Stimulated activated naive CD8-positive, alpha-beta T cell treated with anti-CD3 and anti-CD28 coated beads, Interleukin-15, Interleukin-2, amounts not matched to agents 100 ng/mL and 50 ng/mL, for 24 hours (primary cell): ENCODE measurements at regions not wholly inside any gene's neighbourhood (a gene's known extent, or its start where the extent isn't known, plus 50 kb on each side); places are given as distances from the start of the nearest gene placed in this dataset.
A peak's percentile ranks its signal among the peaks of the same experiment; 100 is the strongest.
"Not testable (repeated sequence)": the region's sequence is repeated elsewhere in the genome, so short reads cannot be mapped to it uniquely, and the experiment has no call there.

Source experiments
- H3K27ac Mint-ChIP-seq: one replicate; pipeline ENCODE4 v1.8.0; 2021; ENCODE audit warnings: mild to moderate bottlenecking, mixed read lengths
- H3K27me3 Mint-ChIP-seq: one replicate; pipeline ENCODE4 v1.8.0; 2021; ENCODE audit warnings: mixed read lengths
- H3K36me3 Mint-ChIP-seq: one replicate; pipeline ENCODE4 v1.8.0; 2021; ENCODE audit warnings: low read depth, mixed read lengths
- H3K4me1 Mint-ChIP-seq: one replicate; pipeline ENCODE4 v1.8.0; 2021; ENCODE audit warnings: low read depth, mixed read lengths
- H3K4me3 Mint-ChIP-seq: one replicate; pipeline ENCODE4 v1.8.0; 2021; ENCODE audit warnings: mild to moderate bottlenecking, mixed read lengths
- H3K9me3 Mint-ChIP-seq: one replicate; pipeline ENCODE4 v1.8.0; 2021; ENCODE audit warnings: mixed read lengths

DNA sequence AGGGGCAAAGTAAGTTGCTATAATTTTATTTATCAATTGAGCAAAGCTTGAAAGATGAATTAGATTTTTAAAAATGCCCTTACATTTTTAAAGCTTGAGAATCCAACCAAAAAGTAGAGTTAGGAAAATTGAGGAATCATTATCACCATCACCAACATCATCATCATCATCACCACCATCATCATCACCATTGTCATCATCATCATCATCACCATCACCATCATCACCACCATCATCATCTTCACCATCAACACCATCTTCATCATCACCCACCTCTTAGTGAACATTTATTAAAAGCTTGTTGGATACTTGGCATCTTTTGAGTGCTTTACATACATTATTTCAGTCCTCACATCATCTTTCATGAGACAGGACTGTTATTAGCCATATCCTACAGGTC, 504.4 kb upstream of the TNP1 start:
- no peaks in the 10 kb centered on the region for H3K27me3 Mint-ChIP-seq
- H3K36me3 Mint-ChIP-seq, result no peaks in the 10 kb centered on the region
- H3K9me3 Mint-ChIP-seq, result no peaks in the 10 kb centered on the region
- H3K4me1 Mint-ChIP-seq, result no peaks in the 10 kb centered on the region
- H3K4me3 Mint-ChIP-seq, result no peak overlapping the region
- H3K27ac Mint-ChIP-seq, result no peak overlapping the region

DNA sequence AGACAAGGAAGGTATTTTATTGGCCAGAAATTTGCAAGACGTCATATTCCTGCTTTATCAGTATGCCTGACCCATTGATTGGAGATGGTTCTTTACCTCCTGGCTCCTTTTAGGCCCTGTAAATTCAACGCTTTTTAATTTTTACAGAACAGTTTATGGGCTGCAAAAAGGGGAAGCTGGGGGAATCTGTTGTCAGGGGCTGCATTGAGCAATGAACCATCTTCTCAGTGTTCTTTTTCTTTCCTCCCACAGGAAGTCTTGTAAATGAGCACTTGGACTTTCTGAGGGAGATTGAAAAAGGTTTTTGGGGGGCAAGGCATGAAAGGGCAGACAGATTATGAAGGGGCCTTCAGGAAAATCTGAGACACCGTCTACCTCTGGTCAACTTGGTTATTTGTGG, 503.6 kb upstream of the TNP1 start:
- Mint-ChIP-seq H3K4me3 (no peak overlapping the region), H3K27ac (no peak overlapping the region), H3K9me3 (no peaks in the 10 kb centered on the region), H3K27me3 (no peaks in the 10 kb centered on the region), H3K4me1 (no peaks in the 10 kb centered on the region), H3K36me3 (no peaks in the 10 kb centered on the region)

DNA sequence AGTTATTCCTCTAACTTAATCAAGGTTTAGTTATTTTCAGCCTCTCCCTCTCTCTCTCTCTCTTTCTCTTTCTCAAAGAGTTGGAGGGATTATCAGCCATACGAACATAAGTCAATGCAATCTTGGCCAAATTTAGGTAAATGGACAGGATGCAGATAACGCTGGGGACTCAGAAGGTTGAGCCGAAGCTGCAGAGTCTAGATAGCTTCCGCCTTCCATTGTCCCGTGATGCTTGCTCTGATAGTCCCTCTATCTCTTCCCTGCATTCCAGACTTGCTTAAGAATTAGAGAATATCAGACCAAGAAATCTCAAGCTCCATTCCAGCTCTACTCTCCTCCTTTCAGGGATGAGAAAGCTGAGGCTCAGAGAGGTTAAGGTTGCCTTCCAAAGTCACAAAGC, 502.8 kb upstream of the TNP1 start:
- Mint-ChIP-seq H3K9me3 (no peaks in the 10 kb centered on the region), H3K27me3 (no peaks in the 10 kb centered on the region), H3K27ac (no peak overlapping the region), H3K4me1 (no peaks in the 10 kb centered on the region), H3K36me3 (no peaks in the 10 kb centered on the region), H3K4me3 (no peak overlapping the region)

DNA sequence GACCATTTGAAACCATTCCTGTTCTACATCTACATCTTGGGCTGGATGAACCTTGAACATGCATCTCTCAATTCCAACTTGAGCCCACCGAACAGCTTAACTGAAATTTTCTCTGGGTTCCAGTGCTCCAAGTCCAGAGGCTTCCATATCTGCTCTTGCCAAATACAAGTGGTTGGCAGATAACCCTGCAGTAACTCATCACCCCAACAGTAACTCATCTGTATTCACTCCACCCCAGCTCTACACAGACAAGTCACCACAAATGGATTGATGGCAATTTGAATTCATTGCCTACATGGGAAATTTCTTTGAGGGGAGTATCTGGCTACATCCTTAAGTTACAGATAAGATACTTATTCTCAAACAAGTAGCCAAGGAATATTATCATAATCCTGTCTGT, 502.4 kb upstream of the TNP1 start:
- Mint-ChIP-seq H3K27me3 (no peaks in the 10 kb centered on the region), H3K36me3 (no peaks in the 10 kb centered on the region), H3K27ac (no peak overlapping the region), H3K4me3 (no peak overlapping the region), H3K4me1 (no peaks in the 10 kb centered on the region), H3K9me3 (no peaks in the 10 kb centered on the region)

DNA sequence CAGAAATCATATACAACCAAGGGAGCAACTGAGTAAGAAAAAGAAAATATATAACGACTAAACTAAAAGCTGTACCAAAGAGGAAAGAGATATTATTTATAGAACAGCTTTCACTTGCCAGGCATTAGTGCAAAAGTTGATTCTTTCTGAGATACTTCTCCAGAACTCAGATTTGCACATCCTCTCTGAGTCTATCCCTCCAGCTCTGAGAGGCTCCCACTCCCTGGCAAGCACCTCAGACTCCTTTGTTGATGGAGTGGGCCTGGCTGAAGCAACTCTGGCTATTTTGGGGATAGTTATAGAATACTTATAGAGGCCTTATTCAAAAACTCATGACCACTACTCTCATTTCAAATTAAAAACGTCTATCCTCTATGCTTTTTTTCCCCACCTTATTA, 501.6 kb upstream of the TNP1 start:
- no peaks in the 10 kb centered on the region for H3K27me3 Mint-ChIP-seq
- no peaks in the 10 kb centered on the region for H3K9me3 Mint-ChIP-seq
- H3K4me1 Mint-ChIP-seq, result no peaks in the 10 kb centered on the region
- H3K36me3 Mint-ChIP-seq, result no peaks in the 10 kb centered on the region
- no peak overlapping the region for H3K4me3 Mint-ChIP-seq
- no peak overlapping the region for H3K27ac Mint-ChIP-seq

DNA sequence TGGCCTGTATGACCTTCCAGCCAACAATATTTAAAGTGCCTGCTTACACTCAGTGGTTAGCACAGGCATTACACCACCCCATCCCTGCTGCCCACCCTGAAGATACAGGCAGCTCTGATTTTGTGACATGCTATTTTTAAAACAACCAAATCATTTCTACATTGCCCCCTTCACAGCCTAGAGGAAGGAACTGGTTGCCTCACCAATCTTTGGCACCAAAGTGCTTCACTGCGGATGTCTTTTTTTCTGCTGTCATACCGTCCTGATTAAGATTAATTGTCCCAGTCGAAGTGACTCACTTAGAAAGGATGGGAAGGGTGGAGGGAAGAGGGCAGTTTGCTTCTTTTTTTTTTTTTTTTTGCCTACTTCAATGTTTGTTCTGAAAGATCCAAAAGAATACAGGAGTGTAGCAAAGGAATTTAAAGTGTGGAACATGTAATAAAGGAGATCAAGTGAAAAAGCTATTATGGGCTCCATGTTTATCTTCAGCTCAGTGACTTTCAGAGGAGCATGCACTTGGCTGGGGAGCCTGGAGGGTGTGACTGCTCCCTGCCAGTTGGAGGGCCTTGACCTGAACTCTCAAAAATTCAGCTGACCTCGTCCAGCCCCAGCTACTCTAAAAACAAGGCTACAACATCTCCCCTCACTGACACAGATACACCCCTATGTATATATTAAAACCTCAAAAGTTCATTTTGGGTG, 501.1 kb upstream of the TNP1 start:
- H3K9me3 Mint-ChIP-seq, result no peaks in the 10 kb centered on the region
- no peak overlapping the region for H3K4me3 Mint-ChIP-seq
- H3K27me3 Mint-ChIP-seq, result no peaks in the 10 kb centered on the region
- H3K36me3 Mint-ChIP-seq, result no peaks in the 10 kb centered on the region
- H3K4me1 Mint-ChIP-seq, result no peaks in the 10 kb centered on the region
- H3K27ac Mint-ChIP-seq, result no peak overlapping the region

DNA sequence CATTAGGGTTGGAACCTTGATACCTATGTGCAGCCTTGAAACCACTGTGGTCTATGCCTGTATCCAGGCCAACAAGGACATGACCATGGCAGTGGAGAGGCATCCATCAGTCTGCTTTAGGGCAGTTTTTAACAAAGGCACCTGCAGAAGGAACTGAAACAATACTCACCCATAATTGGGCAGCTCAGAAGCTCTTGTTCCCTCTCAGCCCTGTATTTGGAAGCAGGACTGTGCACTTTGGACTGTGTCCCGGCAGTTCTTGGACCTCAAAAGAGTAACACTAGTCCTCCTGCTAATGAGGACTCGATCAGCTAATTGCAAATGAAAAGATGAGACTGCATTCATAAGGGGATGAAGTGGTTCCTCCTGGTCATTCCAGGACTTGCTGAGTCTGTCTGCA, 500.2 kb upstream of the TNP1 start:
- Mint-ChIP-seq H3K36me3 (no peaks in the 10 kb centered on the region), H3K27me3 (no peaks in the 10 kb centered on the region), H3K4me1 (no peaks in the 10 kb centered on the region), H3K27ac (no peak overlapping the region), H3K4me3 (no peak overlapping the region), H3K9me3 (no peaks in the 10 kb centered on the region)

DNA sequence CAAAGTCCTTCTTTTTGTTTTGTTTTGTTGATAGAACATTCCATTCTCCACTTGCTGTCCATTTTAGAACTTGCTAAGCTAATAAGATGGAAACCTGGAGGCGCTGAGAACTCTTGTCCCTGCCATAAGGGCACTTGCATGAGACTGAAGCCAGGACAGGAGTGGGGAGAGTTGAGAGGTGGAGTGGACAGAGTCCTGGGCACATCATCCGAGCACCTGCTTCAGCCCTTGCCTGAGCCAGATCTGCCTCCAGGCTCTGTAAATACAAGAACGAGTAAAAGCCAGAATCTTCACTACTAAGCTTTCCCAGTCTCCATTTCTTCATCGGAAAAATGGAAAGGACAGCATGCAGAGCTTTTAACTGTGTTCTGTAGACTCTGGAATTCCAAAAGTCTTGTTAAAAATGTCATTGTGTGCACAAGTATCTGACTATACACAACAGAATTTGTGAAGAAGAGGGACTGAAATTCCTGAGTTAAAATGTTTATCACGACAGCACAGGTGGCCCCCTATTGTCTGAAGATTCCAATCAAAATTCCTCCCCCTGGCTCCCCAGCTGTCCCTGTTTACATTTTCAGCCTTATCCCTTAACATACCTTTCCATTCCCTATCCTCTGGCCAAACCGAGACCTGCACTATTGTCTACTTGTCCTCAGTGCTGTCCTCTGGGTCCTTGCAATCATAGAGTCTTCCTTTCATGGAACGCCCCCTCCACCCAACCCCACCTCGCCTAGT, 498.2 kb upstream of the TNP1 start:
- H3K4me1 Mint-ChIP-seq, result no peaks in the 10 kb centered on the region
- H3K4me3 Mint-ChIP-seq, result no peak overlapping the region
- peaks cover 7% of the 10 kb centered on the region for H3K27me3 Mint-ChIP-seq
- H3K36me3 Mint-ChIP-seq, result no peaks in the 10 kb centered on the region
- H3K9me3 Mint-ChIP-seq, result no peaks in the 10 kb centered on the region
- no peak overlapping the region for H3K27ac Mint-ChIP-seq

DNA sequence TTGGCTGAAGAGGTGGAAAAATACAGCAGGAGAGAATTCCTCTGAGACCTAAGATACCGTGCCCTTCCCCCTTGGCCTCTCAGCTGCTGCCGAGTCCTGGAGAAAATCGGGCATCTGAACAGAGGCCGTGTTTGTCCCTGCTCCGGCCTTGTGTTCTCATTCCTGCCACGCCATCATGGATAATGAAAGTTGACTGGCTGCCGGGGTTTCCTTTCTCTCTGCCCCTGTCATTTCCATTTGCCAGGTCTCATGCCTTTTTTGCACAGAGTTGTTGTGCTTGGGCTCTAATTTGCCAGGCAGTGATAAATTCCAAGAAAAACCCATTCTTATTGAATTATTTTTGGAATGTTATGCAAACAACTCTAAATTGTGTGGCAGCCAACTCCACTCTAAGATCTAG, 496.9 kb upstream of the TNP1 start:
- peaks cover 11% of the 10 kb centered on the region for H3K27me3 Mint-ChIP-seq
- H3K27ac Mint-ChIP-seq, result no peak overlapping the region
- no peaks in the 10 kb centered on the region for H3K4me1 Mint-ChIP-seq
- H3K4me3 Mint-ChIP-seq, result no peak overlapping the region
- H3K9me3 Mint-ChIP-seq, result no peaks in the 10 kb centered on the region
- no peaks in the 10 kb centered on the region for H3K36me3 Mint-ChIP-seq

DNA sequence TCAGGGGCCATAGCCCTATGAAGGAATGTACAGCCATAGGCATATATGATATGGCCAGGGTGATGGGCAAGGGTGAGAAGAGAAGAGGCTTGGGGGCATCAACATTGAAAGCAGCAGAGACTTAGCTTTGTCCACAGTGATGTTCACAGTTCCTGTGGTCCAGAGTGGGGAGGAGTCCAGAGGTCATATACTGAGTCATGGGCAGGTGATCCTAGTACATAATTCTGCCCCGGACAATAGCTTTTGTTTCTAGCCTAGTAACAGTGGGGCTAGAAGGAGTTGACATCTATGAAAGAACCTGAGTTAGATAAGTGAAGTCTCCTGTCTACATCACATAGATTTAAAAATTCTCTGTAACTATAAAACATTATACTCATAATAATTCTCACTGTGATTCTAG, 496.3 kb upstream of the TNP1 start:
- Mint-ChIP-seq H3K4me1 (no peaks in the 10 kb centered on the region), H3K4me3 (no peak overlapping the region), H3K27me3 (peaks cover 11% of the 10 kb centered on the region), H3K9me3 (no peaks in the 10 kb centered on the region), H3K36me3 (no peaks in the 10 kb centered on the region), H3K27ac (peak overlapping the region; percentile 4)

DNA sequence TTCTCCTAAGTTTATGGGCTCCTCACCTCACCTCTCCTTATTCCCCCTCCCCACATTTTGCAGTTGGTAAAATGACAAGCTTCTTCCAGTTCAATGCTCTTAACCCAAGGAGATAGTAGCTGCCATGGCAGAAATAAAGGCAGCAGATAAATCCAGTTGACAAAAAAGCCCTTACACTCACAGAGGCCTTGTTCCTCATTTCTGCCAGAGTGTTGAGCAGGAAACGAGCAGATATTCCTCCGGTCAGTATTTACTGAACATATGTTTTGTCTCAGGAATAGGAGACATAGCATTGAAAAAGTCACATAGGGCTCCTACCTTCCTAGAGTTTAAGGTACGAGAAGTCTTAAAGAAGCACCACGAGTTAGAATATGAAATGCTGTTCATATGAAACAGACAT, 493.7 kb upstream of the TNP1 start:
- no peak overlapping the region for H3K27ac Mint-ChIP-seq
- peaks cover 13% of the 10 kb centered on the region for H3K27me3 Mint-ChIP-seq
- no peak overlapping the region for H3K4me3 Mint-ChIP-seq
- H3K36me3 Mint-ChIP-seq, result no peaks in the 10 kb centered on the region
- H3K9me3 Mint-ChIP-seq, result peaks cover 12% of the 10 kb centered on the region
- H3K4me1 Mint-ChIP-seq, result no peaks in the 10 kb centered on the region

DNA sequence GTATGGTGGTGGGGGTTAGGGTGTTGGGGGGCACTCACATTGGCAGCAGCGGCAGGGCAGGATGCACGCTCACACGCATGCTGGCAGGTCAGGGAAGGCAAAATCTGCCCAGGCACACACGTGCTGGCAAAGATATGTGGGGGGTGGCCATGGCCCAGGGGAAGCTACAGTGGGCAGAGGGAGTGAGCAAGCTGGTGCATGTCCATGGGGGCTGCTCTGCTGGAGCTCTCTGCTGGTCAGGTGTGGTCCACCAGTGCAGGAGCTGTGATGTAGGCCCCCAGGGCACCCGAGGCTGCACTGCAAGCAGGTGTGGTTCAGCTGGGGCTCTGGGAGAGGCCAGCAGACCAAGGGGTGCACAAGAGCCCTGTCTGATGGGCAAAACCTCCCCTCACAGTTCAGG, 491.5 kb upstream of the TNP1 start:
- Mint-ChIP-seq H3K4me3 (no peak overlapping the region), H3K36me3 (no peaks in the 10 kb centered on the region), H3K9me3 (peaks cover 27% of the 10 kb centered on the region), H3K4me1 (no peaks in the 10 kb centered on the region), H3K27ac (no peak overlapping the region), H3K27me3 (peaks cover 19% of the 10 kb centered on the region)

DNA sequence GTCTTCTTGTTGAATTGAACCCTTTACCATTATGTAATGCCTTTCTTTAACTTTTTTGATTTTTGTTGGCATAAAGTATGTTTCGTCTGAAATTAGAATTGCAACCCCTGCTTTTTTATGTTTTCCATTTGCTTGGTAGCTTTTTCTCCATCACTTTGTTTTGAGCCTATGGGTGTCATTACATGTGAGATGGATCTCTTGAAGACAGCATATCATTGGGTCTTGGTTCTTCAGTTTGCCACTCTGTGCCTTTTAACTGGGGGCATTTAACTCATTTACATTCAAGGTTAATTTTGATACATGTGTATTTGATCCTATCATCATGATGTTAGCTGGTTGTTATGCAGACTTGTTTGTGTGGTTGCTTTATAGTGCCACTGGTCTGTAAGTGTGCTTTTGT, 489.4 kb upstream of the TNP1 start:
- Mint-ChIP-seq H3K4me3 (no peak overlapping the region), H3K27me3 (peaks cover 14% of the 10 kb centered on the region), H3K36me3 (no peaks in the 10 kb centered on the region), H3K9me3 (peaks cover 27% of the 10 kb centered on the region), H3K27ac (no peak overlapping the region), H3K4me1 (no peaks in the 10 kb centered on the region)

DNA sequence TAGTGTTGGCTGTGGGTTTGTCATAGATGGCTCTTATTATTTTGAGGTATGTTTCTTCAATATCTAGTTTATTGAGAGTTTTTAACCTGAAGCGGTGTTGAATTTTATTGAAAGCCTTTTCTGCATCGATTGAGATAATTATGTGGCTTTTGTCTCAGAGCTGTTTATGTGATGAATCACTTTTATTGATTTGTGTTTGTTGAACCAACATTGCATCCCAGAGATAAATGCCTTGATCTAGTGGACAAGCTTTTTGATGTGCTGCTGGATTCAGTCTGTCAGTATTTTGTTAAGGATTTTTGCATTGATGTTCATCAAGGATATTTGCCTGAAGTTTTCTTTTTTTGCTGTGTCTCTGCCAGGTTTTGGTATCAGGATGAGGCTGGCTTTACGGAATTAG, 487.8 kb upstream of the TNP1 start:
- H3K27me3 Mint-ChIP-seq, H3K4me3 Mint-ChIP-seq, H3K36me3 Mint-ChIP-seq, H3K4me1 Mint-ChIP-seq, H3K27ac Mint-ChIP-seq: not testable (repeated sequence)
- peaks cover 27% of the 10 kb centered on the region for H3K9me3 Mint-ChIP-seq

DNA sequence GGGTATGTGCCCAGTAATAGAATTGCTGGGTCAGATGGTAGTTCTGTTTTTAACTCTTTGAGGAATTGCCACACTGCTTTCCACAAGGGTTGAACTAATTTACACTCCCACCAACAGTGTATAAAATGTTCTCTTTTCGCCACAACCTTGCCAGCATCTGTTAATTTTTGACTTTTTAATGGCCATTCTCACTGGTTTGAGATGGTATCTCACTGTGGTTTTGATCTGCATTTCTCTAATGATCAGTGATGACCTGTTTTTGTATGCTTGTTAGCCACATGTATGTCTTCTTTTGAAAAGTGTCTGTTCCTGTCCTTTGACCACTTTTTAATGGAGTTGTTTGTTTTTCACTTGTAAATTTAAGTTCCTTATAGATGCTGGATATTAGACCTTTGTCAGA, 486.2 kb upstream of the TNP1 start:
- H3K4me3 Mint-ChIP-seq, H3K4me1 Mint-ChIP-seq, H3K27me3 Mint-ChIP-seq, H3K27ac Mint-ChIP-seq, H3K36me3 Mint-ChIP-seq: not testable (repeated sequence)
- H3K9me3 Mint-ChIP-seq, result peaks cover 27% of the 10 kb centered on the region

DNA sequence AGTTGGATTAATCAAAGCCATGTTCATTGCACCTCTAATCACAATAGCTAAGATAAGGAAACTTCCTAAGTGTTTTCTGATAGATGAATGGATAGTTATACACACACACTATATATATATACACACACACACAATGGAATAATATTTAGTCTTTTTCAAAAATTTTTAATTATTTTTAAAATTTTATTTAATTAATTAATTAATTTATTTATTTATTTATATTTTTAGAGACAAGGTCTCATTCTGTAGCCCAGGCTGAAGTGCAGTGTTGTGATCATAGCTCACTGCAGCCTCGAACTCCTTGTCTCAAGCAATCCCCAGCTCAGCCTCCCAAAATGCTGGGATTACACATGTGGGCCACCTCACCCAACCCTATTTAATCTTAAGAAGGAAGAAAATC, 481.0 kb upstream of the TNP1 start:
- H3K27ac Mint-ChIP-seq, result no peak overlapping the region
- no peak overlapping the region for H3K4me3 Mint-ChIP-seq
- no peaks in the 10 kb centered on the region for H3K36me3 Mint-ChIP-seq
- H3K9me3 Mint-ChIP-seq, result no peaks in the 10 kb centered on the region
- no peaks in the 10 kb centered on the region for H3K27me3 Mint-ChIP-seq
- H3K4me1 Mint-ChIP-seq, result no peaks in the 10 kb centered on the region
